HCT116 (cell line): ENCODE measurements at regions not wholly inside any gene's neighbourhood (a gene's known extent, or its start where the extent isn't known, plus 50 kb on each side); places are given as distances from the start of the nearest gene placed in this dataset.

Source experiments
- ATAC-seq: fragments of 200-7000 bp; cut with Tn5 transposase; 2 replicates; pipeline ENCODE4 v1.9.1; 2020; ENCODE audit warnings: mild to moderate bottlenecking, moderate library complexity
- BruUV-seq: library from RNA; stranded (reverse); fragments of 400-500 nt; replicated peaks from 2 replicates; lab custom pipeline; 2021; lab: Mats Ljungman, UMichigan
- CTCF ChIA-PET: fragments of 300-600 bp; sonication (Branson Sonifier 250); formaldehyde crosslinking; loops from one replicate; lab custom pipeline; 2021; ENCODE audit warnings: antibody characterized with exemption; lab: Charles Lee
- POLR2A ChIA-PET: fragments of 300-600, 350-600 bp; sonication (Branson Sonifier 250); formaldehyde crosslinking; loops from one replicate; lab custom pipeline; 2021; ENCODE audit warnings: antibody characterized with exemption; lab: Charles Lee
- RAD21 ChIA-PET, 2 experiments: fragments of 300-600 bp; sonication (Branson Sonifier 250); formaldehyde crosslinking; loops; one replicate each; lab custom pipeline; 2023; ENCODE audit warnings: low total read pairs in 2 of 2; ENCODE audit not compliant: uncharacterized antibody in 2 of 2, unreplicated experiment in 2 of 2, low non-redundant PET in 1 of 2; lab: Charles Lee
- DNase-seq: peaks from one replicate; pipeline ENCODE4 v3.0.0-alpha.2; 2010; ENCODE audit warnings: low read depth, low spot score
- H2AFZ ChIP-seq: fragments of 200-600 bp; shearing (Covaris generic), sonication (generic); 2 replicates; pipeline ENCODE4 v1.6.1; 2017; ENCODE audit warnings: low read depth, mixed run types, mixed read lengths, antibody characterized with exemption, low read length; ENCODE audit not compliant: poor library complexity, severe bottlenecking
- H3K27ac ChIP-seq: 2 replicates; pipeline ENCODE4 v1.5.1; 2012; ENCODE audit warnings: low read depth, low read length
- H3K27me3 ChIP-seq: fragments of 200-600 bp; sonication (generic); 2 replicates; pipeline ENCODE4 v1.6.1; 2016; ENCODE audit warnings: mixed run types, low read length, mixed read lengths; ENCODE audit not compliant: insufficient read depth
- H3K36me3 ChIP-seq, 2 experiments: fragments of 200-500 bp in 1 of 2; fragments of 200-600 bp in 1 of 2; sonication (Bioruptor generic) in 1 of 2; sonication (generic) in 1 of 2; 2 replicates each; pipeline versions ENCODE4 v1.5.1 to v1.6.1; 2014 to 2016; ENCODE audit warnings: low read length in 2 of 2, inconsistent platforms in 1 of 2, mixed read lengths in 1 of 2, mixed run types in 1 of 2; ENCODE audit not compliant: insufficient read depth in 2 of 2, control insufficient read depth in 1 of 2
- H3K4me1 ChIP-seq, 2 experiments: fragments of 200-600 bp in 1 of 2; sonication (generic) in 1 of 2; 2 replicates each; pipeline versions ENCODE4 v1.5.1 to v1.6.1; 2012 to 2017; ENCODE audit warnings: low read length in 2 of 2, inconsistent platforms in 1 of 2, mild to moderate bottlenecking in 1 of 2, mixed read lengths in 1 of 2, mixed run types in 1 of 2, moderate library complexity in 1 of 2; ENCODE audit not compliant: insufficient read depth in 2 of 2, control insufficient read depth in 1 of 2
- H3K4me2 ChIP-seq: fragments of 200-600 bp; sonication (generic); 2 replicates; pipeline ENCODE4 v1.6.1; 2017; ENCODE audit warnings: mixed run types, low read length, mixed read lengths
- H3K4me3 ChIP-seq, 2 experiments: fragments of 200-600 bp in 1 of 2; sonication (generic) in 1 of 2; replicated peaks in 1 of 2; 2 replicates each; pipeline ENCODE4 v1.5.1; 2011 to 2016; ENCODE audit warnings: low read length in 2 of 2, control low read depth in 1 of 2, low read depth in 1 of 2, mild to moderate bottlenecking in 1 of 2, mixed read lengths in 1 of 2, mixed run types in 1 of 2
- H3K79me2 ChIP-seq: fragments of 200-600 bp; sonication (generic); 2 replicates; pipeline ENCODE4 v1.6.1; 2017; ENCODE audit warnings: mild to moderate bottlenecking, mixed run types, low read length, moderate library complexity, mixed read lengths; ENCODE audit not compliant: insufficient read depth
- H3K9ac ChIP-seq: fragments of 200-600 bp; sonication (generic); 2 replicates; pipeline ENCODE4 v1.6.1; 2016; ENCODE audit warnings: low read length, mixed read lengths
- H3K9me2 ChIP-seq: fragments of 200-600 bp; sonication (generic), shearing (Covaris generic); 2 replicates; pipeline ENCODE4 v1.6.1; 2017; ENCODE audit warnings: mixed run types, mild to moderate bottlenecking, moderate library complexity; ENCODE audit not compliant: insufficient read depth
- H3K9me3 ChIP-seq, 2 experiments: fragments of 200-500 bp in 1 of 2; fragments of 200-600 bp in 1 of 2; sonication (Bioruptor generic) in 1 of 2; sonication (generic) in 1 of 2; 2 replicates each; pipeline ENCODE4 v1.6.1; 2014 to 2017; ENCODE audit warnings: low read length in 2 of 2, mixed read lengths in 2 of 2, inconsistent platforms in 1 of 2, low read depth in 1 of 2, mild to moderate bottlenecking in 1 of 2, mixed run types in 1 of 2, moderate library complexity in 1 of 2; ENCODE audit not compliant: control insufficient read depth in 1 of 2, insufficient read depth in 1 of 2
- H4K20me1 ChIP-seq: fragments of 200-600 bp; sonication (generic), shearing (Covaris generic); 2 replicates; pipeline ENCODE4 v1.6.1; 2017; ENCODE audit warnings: mixed run types, mild to moderate bottlenecking, moderate library complexity; ENCODE audit not compliant: insufficient read depth
- CEBPB ChIP-seq: IDR thresholded peaks from 2 replicates; pipeline ENCODE4 v1.6.1; 2012; ENCODE audit warnings: low read depth
- EGR1 ChIP-seq: IDR thresholded peaks from 2 replicates; pipeline ENCODE4 v1.6.1; 2012; ENCODE audit warnings: low read depth
- ELF1 ChIP-seq: IDR thresholded peaks from 2 replicates; pipeline ENCODE4 v1.6.1; 2012; ENCODE audit warnings: low read depth, borderline replicate concordance
- EZH2 ChIP-seq: fragments of 200-600 bp; sonication (generic); IDR thresholded peaks from 2 replicates; pipeline ENCODE4 v1.6.1; 2017; ENCODE audit warnings: antibody characterized with exemption, mixed run types
- JUND ChIP-seq: IDR thresholded peaks from 2 replicates; pipeline ENCODE4 v1.6.1; 2012
- POLR2A ChIP-seq: IDR thresholded peaks from 2 replicates; pipeline ENCODE4 v1.7.0; 2011; ENCODE audit warnings: borderline replicate concordance; ENCODE audit not compliant: insufficient read depth, insufficient read length; ENCODE audit errors: extremely low read depth
- POLR2AphosphoS5 ChIP-seq: IDR thresholded peaks from 2 replicates; pipeline ENCODE4 v1.6.1; 2011; ENCODE audit warnings: mild to moderate bottlenecking, low read depth, low read length, moderate library complexity
- RAD21 ChIP-seq: IDR thresholded peaks from 2 replicates; pipeline ENCODE4 v1.6.1; 2012; ENCODE audit warnings: low read depth, mild to moderate bottlenecking
- SIN3A ChIP-seq: IDR thresholded peaks from 2 replicates; pipeline ENCODE4 v1.6.1; 2012; ENCODE audit warnings: low read depth
- YY1 ChIP-seq: IDR thresholded peaks from 2 replicates; pipeline ENCODE4 v1.6.1; 2011; ENCODE audit warnings: low read length, low read depth, moderate library complexity, mild to moderate bottlenecking; ENCODE audit not compliant: insufficient replicate concordance; ENCODE audit errors: extremely low read depth
- ZFX ChIP-seq: fragments of 450-650 bp; IDR thresholded peaks from 2 replicates; pipeline ENCODE4 v1.6.1; 2017
- intact Hi-C: fragments of 100-400 bp; cut with micrococcal nuclease; formaldehyde crosslinking; loops from 2 replicates; pipeline ENCODE4 v1.10.0; 2022
- TF ChIP-seq, protein P1 (sequence below): IDR thresholded peaks from 2 replicates; pipeline ENCODE4 v1.6.1; 2012; ENCODE audit warnings: low read depth
- TF ChIP-seq, protein P2 (sequence below): IDR thresholded peaks from 2 replicates; pipeline ENCODE4 v1.6.1; 2012
- TF ChIP-seq, protein P3 (sequence below): IDR thresholded peaks from 2 replicates; pipeline ENCODE4 v1.6.1; 2012

DNA sequence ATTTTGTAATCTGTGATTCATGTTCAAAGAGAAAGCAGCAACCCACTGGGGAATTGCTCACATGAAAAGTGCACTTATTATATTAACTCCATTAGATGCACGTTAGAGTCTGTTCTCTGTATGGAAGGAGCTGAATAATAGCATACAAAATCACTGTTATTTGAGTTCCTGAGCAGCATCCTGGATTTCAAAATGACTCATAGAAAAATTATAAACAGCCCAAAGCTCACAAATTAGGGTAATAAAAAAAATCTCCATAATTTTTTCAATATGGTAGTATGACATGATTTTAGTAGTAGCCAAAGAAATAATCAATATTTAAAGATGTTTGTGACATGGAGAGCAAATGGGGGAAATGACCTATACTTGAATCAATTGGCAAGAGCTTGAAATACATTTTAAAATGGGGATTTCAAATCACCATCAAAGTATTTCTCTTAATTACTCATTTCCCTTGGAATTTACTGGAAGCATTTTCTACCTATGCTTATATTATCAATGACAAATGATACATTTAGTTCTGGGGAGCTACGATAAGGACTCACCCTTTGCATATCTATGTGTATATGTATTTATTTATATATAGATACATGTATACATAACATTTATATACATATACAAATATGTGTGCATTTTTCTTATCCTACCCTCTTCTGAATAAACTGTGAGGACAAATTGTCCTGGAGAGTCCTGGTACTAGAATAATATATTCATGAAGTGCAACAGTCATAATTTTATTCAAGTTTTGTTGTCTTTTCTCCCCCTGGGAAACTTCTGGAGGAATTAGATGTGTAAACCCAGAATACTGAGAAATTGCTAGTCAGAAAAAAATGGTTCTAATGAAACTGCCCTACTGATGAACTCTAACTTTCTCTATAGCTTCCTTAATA is 116.3 kb downstream of the RPL22L1 start:
- Histone ChIP-seq H3K79me2 (no peaks in the 10 kb centered on the region), H3K4me3 (no peak overlapping the region), H3K9ac (no peak overlapping the region), H3K4me2 (no peak overlapping the region), H4K20me1 (no peaks in the 10 kb centered on the region), H2AFZ (peak overlapping the region; percentile 76), H3K36me3 (no peaks in the 10 kb centered on the region), H3K9me2 (no peaks in the 10 kb centered on the region), H3K27me3 (no peaks in the 10 kb centered on the region), H3K9me3 (no peaks in the 10 kb centered on the region), H3K4me1 (peaks cover 14 to 28% of the 10 kb centered on the region in 2 experiments), H3K27ac (no peak overlapping the region)
- DNase-seq (no peak), ATAC-seq (no peak)
- TF ChIP-seq POLR2AphosphoS5 (no peak), SIN3A (no peak), RAD21 (no peak), YY1 (no peak), ZFX (no peak), CEBPB (no peak), JUND (no peak), EGR1 (no peak), POLR2A (no peak), ELF1 (no peak), EZH2 (no peak)
- TF ChIP-seq, protein P1, sequence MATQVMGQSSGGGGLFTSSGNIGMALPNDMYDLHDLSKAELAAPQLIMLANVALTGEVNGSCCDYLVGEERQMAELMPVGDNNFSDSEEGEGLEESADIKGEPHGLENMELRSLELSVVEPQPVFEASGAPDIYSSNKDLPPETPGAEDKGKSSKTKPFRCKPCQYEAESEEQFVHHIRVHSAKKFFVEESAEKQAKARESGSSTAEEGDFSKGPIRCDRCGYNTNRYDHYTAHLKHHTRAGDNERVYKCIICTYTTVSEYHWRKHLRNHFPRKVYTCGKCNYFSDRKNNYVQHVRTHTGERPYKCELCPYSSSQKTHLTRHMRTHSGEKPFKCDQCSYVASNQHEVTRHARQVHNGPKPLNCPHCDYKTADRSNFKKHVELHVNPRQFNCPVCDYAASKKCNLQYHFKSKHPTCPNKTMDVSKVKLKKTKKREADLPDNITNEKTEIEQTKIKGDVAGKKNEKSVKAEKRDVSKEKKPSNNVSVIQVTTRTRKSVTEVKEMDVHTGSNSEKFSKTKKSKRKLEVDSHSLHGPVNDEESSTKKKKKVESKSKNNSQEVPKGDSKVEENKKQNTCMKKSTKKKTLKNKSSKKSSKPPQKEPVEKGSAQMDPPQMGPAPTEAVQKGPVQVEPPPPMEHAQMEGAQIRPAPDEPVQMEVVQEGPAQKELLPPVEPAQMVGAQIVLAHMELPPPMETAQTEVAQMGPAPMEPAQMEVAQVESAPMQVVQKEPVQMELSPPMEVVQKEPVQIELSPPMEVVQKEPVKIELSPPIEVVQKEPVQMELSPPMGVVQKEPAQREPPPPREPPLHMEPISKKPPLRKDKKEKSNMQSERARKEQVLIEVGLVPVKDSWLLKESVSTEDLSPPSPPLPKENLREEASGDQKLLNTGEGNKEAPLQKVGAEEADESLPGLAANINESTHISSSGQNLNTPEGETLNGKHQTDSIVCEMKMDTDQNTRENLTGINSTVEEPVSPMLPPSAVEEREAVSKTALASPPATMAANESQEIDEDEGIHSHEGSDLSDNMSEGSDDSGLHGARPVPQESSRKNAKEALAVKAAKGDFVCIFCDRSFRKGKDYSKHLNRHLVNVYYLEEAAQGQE, result no peak
- TF ChIP-seq, protein P2, sequence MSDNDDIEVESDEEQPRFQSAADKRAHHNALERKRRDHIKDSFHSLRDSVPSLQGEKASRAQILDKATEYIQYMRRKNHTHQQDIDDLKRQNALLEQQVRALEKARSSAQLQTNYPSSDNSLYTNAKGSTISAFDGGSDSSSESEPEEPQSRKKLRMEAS, result no peak
- TF ChIP-seq, protein P3, sequence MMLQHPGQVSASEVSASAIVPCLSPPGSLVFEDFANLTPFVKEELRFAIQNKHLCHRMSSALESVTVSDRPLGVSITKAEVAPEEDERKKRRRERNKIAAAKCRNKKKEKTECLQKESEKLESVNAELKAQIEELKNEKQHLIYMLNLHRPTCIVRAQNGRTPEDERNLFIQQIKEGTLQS, result no peak
- no TSS peak for BruUV-seq
- POLR2A ChIA-PET, result no interaction called here
- intact Hi-C loops, result no loop called here
- CTCF ChIA-PET, result no interaction called here
- RAD21 ChIA-PET, result no interaction called here
